ENCODE measurements at regions not wholly inside any gene's neighbourhood (a gene's known extent, or its start where the extent isn't known, plus 50 kb on each side); places are given as distances from the start of the nearest gene placed in this dataset.

- no peak for FAIRE-seq
- DNase-seq (ENCODE audit: insufficient read length, low spot score) = no peak
- TF ChIP-seq POLR2A (IDR thresholded peaks at IDR 0.05; ENCODE audit: low read depth, low read length) = no peak
Observed at GRCh38 chr20:39378776-39379175, 416.6 kb downstream of the DHX35 start.

- no peak for DNase-seq (ENCODE audit: insufficient read length, low spot score)
- no peak for FAIRE-seq
- TF ChIP-seq POLR2A (IDR thresholded peaks at IDR 0.05; ENCODE audit: low read depth, low read length) = no peak
Observed at GRCh38 chr20:39376788-39377187, 414.6 kb downstream of the DHX35 start.

GRCh38 chr20:39364320-39364719 is 402.2 kb downstream of the DHX35 start:
- no peak for TF ChIP-seq POLR2A (IDR thresholded peaks at IDR 0.05; ENCODE audit: low read depth, low read length)
- FAIRE-seq (no peak), DNase-seq (ENCODE audit: insufficient read length, low spot score) (no peak)

- DNase-seq (ENCODE audit: insufficient read length, low spot score) = no peak
- no peak for TF ChIP-seq POLR2A (IDR thresholded peaks at IDR 0.05; ENCODE audit: low read depth, low read length)
- FAIRE-seq = no peak
Observed at GRCh38 chr20:39359981-39360620, 398.0 kb downstream of the DHX35 start.

GRCh38 chr20:39358052-39358451 is 395.9 kb downstream of the DHX35 start:
- no peak for DNase-seq (ENCODE audit: insufficient read length, low spot score)
- no peak for FAIRE-seq
- TF ChIP-seq POLR2A (IDR thresholded peaks at IDR 0.05; ENCODE audit: low read depth, low read length) = no peak

- TF ChIP-seq POLR2A (IDR thresholded peaks at IDR 0.05; ENCODE audit: low read depth, low read length) = no peak
- FAIRE-seq = no peak
- no peak for DNase-seq (ENCODE audit: insufficient read length, low spot score)
Observed at GRCh38 chr20:39356908-39357307, 394.8 kb downstream of the DHX35 start.

GRCh38 chr20:39349240-39349639 is 387.1 kb downstream of the DHX35 start:
- FAIRE-seq = no peak
- no peak for DNase-seq (ENCODE audit: insufficient read length, low spot score)
- TF ChIP-seq POLR2A (IDR thresholded peaks at IDR 0.05; ENCODE audit: low read depth, low read length) = no peak

GRCh38 chr20:39347626-39348025 is 385.5 kb downstream of the DHX35 start:
- FAIRE-seq (no peak), DNase-seq (ENCODE audit: insufficient read length, low spot score) (no peak)
- no peak for TF ChIP-seq POLR2A (IDR thresholded peaks at IDR 0.05; ENCODE audit: low read depth, low read length)

- DNase-seq (ENCODE audit: insufficient read length, low spot score) (no peak), FAIRE-seq (no peak)
- TF ChIP-seq POLR2A (IDR thresholded peaks at IDR 0.05; ENCODE audit: low read depth, low read length) = no peak
Observed at GRCh38 chr20:39342463-39342862, 380.3 kb downstream of the DHX35 start.

GRCh38 chr20:39338469-39339376 is 376.6 kb downstream of the DHX35 start:
- FAIRE-seq (no peak), DNase-seq (ENCODE audit: insufficient read length, low spot score) (no peak)
- TF ChIP-seq POLR2A (IDR thresholded peaks at IDR 0.05; ENCODE audit: low read depth, low read length) = no peak

GRCh38 chr20:39333211-39333610 is 371.1 kb downstream of the DHX35 start:
- FAIRE-seq (no peak), DNase-seq (ENCODE audit: insufficient read length, low spot score) (no peak)
- no peak for TF ChIP-seq POLR2A (IDR thresholded peaks at IDR 0.05; ENCODE audit: low read depth, low read length)

GRCh38 chr20:39328347-39328746 is 366.2 kb downstream of the DHX35 start:
- DNase-seq (ENCODE audit: insufficient read length, low spot score) (no peak), FAIRE-seq (no peak)
- no peak for TF ChIP-seq POLR2A (IDR thresholded peaks at IDR 0.05; ENCODE audit: low read depth, low read length)

- TF ChIP-seq POLR2A (IDR thresholded peaks at IDR 0.05; ENCODE audit: low read depth, low read length) = no peak
- FAIRE-seq = no peak
- DNase-seq (ENCODE audit: insufficient read length, low spot score) = no peak
Observed at GRCh38 chr20:39326050-39326449, 363.9 kb downstream of the DHX35 start.

GRCh38 chr20:39318911-39319310 is 356.8 kb downstream of the DHX35 start:
- no peak for FAIRE-seq
- TF ChIP-seq POLR2A (IDR thresholded peaks at IDR 0.05; ENCODE audit: low read depth, low read length) = no peak
- no peak for DNase-seq (ENCODE audit: insufficient read length, low spot score)

- no peak for DNase-seq (ENCODE audit: insufficient read length, low spot score)
- no peak for FAIRE-seq
- no peak for TF ChIP-seq POLR2A (IDR thresholded peaks at IDR 0.05; ENCODE audit: low read depth, low read length)
Observed at GRCh38 chr20:39312676-39313075, 350.5 kb downstream of the DHX35 start.

Measured in H54 (cell line).